ENCODE measurements at regions not wholly inside any gene's neighbourhood (a gene's known extent, or its start where the extent isn't known, plus 50 kb on each side); places are given as distances from the start of the nearest gene placed in this dataset.
"Not testable (repeated sequence)": the region's sequence is repeated elsewhere in the genome, so short reads cannot be mapped to it uniquely, and the experiment has no call there.

DNA sequence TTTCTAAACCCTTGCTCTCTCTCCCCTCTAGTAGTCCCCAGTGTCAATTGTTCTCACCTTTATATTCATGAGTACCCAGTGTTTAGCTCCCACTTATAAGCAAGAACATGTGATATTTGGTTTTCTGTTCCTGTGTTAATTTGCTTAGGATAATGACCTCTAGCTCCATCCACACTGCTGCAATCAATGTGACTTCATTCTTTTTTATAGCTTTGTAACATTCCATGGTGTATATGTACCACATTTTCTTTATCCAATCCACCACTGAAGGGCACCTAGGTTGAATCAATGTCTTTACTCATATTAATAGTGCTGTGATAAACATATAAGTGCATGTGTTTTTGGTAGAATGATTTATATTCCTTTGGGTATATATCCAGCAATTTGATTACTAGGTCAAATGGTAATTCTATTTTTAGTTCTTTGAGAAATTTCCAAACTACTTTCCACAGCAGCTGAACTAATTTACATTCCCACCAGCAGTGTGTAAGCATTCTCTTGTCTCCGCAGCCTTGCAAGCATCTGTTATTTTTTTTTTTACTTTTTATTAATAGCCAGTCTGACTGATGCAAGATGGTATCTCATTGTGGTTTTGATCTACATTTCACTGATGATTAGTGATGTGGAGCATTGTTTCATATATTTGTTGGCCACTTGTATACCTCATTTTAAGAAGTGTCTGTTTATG lies 277.8 kb downstream of the LTN1 start:
- no peak for DNase-seq (ENCODE audit: low read depth in 2 of 2, low spot score in 1 of 2)

DNA sequence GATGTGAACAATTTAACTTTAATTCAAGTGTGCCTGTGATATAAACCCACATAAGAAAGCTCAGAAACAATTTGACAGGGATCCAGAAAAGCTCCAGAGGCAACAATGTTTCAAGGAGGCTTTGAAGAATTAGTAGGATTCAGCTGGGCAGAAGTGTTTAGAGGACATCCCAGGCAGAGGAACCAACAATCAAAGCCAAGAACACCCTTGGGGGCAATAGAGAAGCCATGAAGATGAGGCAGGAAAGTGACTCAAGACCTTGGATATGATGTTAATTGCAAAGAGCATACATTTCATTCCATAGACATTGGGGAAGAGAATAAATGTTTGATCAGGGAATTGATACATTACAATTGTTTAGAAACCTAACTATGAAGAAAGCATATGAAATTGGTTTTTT lies 280.3 kb downstream of the LTN1 start:
- no peak for DNase-seq (ENCODE audit: low read depth in 2 of 2, low spot score in 1 of 2)

DNA sequence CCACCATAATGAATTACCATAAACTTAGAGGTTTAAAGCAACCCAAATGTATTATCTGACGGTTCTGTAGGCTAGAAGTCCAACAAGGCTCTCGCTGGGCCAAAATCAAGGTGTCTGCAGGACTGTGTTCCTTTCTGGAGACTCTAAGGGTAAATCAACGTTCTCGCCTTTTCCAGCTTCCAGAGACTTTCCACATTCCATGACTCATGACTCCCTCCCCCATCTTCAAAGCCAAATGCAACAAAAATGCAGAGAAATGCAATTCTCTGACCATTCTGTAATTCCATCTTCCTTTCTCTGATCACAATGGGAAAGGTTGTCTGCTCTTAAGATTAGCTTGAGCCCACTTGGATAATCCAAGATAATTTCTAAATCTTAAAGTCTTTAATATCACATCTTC lies 287.1 kb downstream of the LTN1 start:
- no peak for DNase-seq (ENCODE audit: low read depth in 2 of 2, low spot score in 1 of 2)

DNA sequence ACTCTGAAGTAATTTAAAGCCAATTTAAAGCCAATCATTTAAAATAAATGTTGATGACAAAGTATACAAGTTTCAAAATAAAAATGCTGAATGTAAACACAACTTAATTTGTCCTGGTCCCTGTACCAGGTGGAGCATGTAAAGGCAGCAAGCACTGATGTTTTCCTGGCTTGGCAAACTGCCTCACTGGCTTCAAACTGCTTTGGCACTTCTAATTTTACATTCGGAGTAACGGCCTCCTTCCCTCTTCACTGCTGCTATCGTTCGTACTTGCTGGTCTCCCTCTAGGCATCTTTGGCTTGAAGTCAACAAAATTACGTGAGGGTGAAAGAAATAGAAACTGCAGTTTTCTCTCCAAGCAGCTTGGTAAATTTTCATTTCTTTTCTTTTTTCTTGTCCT lies 287.9 kb downstream of the LTN1 start:
- DNase-seq (ENCODE audit: low read depth in 2 of 2, low spot score in 1 of 2) = no peak

DNA sequence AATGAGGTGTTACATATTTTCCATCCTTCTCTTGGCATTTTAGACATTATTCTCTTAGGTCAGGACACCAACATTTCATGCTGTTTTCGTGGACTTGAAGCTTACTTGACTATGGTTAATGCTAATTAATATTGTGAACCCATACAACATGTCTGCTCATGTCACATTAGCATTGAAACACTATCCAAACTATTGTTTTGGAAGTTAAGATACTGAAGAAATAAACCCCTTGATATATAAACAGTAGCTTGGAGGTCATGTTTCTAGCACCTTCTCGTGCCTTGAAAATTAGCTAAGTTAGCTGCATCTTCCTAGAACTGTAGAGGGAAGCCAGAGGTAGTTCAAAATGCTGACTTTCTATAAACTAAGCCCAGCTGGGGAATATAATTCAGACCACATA lies 288.8 kb downstream of the LTN1 start:
- no peak for DNase-seq (ENCODE audit: low read depth in 2 of 2, low spot score in 1 of 2)

DNA sequence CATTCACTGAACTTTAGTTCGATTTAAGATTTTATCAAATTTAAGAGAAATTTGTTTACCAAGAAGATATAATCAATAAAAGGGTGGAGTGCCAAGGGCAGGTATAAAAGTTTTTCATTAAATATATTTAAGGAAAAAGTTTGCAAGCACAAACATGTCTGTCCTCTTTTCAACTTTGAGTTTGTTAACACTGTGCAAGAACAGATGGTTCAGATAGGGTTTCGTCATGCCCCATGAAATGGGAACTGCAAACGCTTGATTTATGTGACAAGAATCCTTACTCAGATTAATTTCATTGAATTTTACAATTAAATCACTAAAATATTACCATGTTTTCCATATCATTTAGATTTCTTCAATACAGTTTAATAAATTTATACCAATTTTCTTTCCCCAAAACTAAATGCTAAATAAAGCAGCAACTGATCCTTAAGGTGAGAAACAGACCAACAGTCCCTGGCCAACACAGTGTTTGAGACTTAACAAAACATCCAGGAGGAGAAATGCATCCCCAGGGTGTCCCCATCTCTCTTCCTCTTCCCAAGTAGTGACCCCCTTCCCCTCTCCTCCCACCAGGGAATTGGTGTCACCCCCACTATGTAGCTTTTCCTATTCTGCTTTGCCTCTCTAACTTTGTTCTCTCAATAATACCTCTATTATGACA lies 292.9 kb downstream of the LTN1 start:
- no peak for DNase-seq (ENCODE audit: low read depth in 2 of 2, low spot score in 1 of 2)

DNA sequence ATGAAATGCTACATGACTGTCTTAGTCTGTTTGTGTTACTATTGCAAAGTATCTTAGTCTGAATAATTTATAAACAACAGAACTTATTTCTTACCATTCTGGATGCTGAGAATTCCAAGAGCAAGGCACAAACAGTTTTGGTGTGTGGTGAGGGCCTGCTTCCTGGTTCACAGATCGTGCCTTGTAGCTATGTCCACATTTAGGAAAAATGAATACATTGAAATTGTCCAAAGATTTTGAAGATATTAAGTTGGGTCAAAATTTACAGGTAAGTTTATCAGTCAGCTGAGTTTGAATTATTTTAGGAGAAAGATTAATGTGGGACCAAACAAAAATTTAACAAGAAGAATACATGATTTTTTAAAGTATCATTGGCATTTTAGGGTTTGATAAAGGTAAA lies 293.5 kb downstream of the LTN1 start:
- DNase-seq (ENCODE audit: low read depth in 2 of 2, low spot score in 1 of 2) = no peak

DNA sequence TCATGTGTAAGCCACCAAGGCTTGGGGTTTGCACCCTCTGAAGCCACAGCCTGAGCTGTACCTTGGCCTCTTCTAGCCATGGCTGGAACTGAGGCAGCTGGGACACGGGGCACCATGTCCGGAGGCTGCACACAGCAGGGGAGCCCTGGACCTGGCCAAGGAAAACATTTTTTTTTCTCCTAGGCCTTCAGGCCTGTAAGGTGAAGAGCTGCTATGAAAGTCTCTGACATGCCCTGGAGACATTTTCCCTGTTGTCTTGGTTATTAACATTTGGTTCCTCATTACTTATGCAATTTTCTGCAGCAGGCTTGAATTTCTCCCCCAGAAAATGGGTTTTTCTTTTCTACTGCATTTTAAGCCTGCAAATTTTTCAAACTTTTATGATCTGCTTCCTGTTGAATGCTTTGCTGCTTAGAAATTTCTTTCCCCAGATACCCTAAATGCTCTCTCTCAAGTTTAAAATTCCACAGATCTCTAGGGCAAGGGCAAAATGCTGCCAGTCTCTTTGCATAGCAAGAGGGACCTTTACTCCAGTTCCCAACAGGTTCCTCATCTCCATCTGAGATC lies 295.8 kb downstream of the LTN1 start:
- DNase-seq (ENCODE audit: low read depth in 2 of 2, low spot score in 1 of 2) = no peak

DNA sequence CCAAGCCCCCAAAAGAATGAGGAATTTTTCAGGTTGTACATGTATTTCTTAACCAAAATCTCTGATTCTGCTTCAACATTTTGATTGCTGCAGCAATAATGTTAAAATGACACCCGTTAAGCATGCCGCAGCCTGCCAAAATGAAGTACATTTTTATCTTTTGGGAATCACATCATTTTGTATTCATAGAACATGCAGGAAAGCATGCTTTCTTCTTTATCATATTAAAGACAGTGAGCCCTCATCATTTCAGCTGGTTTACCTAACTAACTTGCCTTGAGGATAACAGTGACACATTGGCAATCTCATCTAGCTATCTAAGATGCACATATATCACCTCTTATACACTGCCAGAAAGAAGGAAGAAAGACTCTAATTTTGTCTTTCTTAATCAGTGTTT lies 299.2 kb downstream of the LTN1 start:
- no peak for DNase-seq (ENCODE audit: low read depth in 2 of 2, low spot score in 1 of 2)

DNA sequence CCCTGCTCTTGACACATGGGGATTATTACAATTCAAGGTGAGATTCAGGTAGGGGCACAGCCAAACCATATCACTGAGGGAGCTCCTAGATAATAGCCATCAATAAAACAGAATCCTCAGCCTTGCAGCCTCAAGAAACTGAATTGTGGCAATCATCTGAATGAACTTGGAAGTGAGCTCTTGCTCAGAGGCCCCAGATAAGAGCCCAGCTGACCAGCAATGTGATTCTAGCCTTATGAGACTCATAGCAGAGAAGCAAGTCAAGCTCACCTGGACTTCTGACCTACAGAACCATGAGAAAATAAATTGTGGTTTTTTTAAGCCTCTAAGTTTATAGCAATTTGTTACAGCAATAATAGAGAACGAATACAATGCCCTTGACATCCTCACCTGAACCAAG lies 302.5 kb downstream of the LTN1 start:
- DNase-seq (ENCODE audit: low read depth in 2 of 2, low spot score in 1 of 2) = no peak

DNA sequence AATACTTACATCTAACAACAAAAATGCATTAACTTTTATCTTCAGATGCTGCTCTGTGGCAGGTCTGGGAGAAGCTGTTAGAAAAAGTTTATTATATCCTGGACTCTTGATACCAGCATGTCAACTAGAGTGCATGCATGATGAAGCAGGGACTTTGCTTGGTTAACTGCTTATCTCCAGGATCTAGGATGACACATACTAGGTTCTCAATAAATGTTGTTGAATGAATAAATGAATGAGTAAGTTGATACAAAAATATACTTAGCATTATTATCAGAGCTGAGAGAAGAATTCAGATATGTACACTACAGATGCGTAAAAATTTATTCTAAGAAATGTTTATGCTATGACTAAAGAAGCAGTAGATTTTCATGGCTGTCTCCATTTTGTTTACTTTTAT lies 304.3 kb downstream of the LTN1 start:
- no peak for DNase-seq (ENCODE audit: low read depth in 2 of 2, low spot score in 1 of 2)

DNA sequence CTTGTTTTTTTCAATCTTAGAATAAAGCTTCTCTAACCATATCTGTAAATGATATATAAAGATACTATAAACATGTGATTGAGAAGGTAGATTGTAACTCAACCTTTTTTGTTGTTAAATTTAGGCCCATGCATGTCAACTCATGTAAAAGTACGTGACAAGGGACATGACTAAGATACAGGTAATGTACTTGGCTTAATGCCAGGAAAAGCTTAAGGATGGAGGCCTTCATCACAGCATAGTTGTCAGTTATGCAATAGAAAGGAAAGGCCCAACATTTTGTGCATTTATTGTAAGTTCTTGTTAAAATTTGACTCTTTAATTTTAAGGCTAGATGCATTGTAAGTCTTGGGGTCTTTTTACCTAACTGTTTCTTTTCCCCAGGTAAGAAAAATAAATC lies 305.1 kb downstream of the LTN1 start:
- no peak for DNase-seq (ENCODE audit: low read depth in 2 of 2, low spot score in 1 of 2)

DNA sequence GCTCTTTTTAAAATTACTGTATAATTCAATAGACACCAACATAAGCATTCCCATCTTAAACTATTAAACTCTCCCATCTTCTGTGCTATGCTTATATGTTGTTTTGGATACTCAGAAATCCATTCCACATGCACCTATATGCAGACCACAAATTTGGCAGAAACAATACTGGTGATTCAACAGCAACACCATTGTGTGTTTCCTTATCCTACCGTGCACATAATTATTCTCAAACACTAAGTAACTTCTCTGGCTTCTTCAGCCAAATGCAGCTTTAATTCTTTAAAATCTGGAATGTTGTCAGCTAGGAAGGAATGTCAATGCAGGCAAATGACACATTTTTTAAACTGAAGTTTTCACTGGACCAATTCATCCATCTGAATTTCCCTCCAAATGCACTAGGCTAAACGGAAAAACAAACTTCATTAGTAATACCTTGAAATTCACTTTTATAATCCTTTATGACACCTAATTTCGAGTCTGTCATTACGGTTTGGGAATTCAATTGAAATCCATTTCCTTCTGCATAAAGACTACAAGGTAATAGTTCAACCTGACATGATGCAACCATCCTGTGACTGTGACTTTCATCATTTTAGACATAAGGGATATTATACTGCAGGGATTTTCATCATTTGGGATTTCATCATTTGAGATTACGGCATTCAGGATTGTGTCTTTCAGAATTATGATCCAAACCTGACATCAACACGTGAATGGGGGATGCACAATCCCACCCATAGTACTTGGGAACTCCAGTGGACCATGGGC lies 308.5 kb downstream of the LTN1 start:
- no peak for DNase-seq (ENCODE audit: low read depth in 2 of 2, low spot score in 1 of 2)

DNA sequence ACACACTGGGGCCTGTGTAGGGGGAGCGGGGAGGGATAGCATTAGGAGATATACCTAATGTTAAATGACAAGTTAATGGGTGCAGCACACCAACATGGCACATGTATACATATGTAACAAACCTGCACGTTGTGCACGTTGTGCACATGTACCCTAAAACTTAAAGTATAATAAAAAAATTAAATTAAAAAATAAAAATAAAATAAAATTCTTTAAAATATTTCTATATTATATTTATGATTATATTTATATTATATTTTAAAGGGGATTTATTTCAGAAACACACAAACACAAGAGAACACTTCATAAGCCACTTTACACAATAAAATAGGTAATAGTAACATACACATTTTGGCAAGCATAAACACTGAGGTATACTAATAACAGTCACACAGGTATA lies 309.8 kb downstream of the LTN1 start:
- not testable (repeated sequence) for DNase-seq (ENCODE audit: low read depth in 2 of 2, low spot score in 1 of 2)

DNA sequence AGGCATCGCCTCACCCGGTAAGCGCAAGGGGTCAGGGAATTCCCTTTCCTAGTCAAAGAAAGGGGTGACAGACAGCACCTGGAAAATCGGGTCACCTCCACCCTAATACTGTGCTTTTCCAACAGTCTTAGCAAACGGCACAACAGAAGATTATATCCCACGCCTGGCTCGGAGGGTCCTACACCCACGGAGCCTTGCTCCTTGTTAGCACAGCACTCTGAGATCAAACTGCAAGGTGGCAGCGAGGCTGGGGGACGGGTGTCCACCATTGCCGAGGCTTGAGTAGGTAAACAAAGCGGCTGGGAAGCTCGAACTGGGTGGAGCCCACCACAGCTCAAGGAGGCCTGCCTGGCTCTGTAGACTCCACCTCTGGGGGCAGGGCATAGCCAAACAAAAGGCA lies 315.6 kb downstream of the LTN1 start:
- DNase-seq (ENCODE audit: low read depth in 2 of 2, low spot score in 1 of 2) = not testable (repeated sequence)

DNA sequence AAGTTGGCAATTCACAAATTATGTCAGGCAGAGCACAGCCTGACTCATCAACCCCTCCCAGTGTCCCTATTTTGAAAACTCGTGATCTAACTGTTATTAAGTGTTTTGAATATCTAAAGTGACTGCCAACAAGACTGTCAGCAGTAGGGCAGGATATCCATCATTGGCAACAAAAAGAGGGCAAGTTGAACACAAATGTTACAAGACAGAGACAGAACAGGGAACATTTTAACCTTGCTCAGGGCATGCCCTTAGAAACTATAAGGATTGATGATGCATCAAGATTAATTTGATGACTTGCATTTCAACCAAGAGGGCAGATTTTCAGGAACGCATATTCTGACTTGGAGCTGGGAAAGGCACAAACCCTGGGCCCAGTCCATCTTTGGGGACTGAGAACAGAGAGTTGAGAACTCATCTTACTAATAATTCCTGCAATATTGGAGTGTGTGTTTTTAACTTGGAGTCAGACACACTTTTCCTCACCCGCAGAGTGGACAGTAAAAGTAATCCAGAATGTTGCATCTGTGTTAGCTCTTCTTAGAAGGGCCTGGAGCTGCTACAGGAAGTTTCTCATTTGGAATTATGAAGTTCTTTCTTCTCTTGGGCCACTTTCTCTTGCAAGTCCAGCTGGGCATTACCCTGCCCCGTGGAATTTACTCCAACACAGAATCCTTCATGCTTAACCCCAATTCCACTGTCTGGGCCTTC lies 317.2 kb downstream of the LTN1 start:
- DNase-seq (ENCODE audit: low read depth in 2 of 2, low spot score in 1 of 2) = no peak

DNA sequence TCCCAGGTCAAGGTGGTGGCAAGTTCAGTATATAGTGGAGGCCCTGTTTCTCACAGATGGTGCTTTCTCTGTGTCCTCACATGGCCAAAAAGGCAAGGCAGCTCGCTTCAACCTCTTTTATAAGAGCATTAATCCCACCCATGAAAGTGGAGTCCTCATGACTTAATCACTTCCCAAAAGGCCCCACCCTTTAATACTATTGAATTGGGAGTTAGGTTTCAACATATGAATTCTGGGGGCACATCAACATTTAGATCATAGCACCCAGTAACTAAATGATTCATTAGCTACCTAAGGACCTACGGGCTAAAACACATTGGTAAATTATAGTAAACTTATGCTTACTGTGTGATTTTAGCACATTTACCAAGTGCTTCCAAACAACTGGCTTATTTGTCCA lies 317.9 kb downstream of the LTN1 start:
- DNase-seq (ENCODE audit: low read depth in 2 of 2, low spot score in 1 of 2) = no peak

DNA sequence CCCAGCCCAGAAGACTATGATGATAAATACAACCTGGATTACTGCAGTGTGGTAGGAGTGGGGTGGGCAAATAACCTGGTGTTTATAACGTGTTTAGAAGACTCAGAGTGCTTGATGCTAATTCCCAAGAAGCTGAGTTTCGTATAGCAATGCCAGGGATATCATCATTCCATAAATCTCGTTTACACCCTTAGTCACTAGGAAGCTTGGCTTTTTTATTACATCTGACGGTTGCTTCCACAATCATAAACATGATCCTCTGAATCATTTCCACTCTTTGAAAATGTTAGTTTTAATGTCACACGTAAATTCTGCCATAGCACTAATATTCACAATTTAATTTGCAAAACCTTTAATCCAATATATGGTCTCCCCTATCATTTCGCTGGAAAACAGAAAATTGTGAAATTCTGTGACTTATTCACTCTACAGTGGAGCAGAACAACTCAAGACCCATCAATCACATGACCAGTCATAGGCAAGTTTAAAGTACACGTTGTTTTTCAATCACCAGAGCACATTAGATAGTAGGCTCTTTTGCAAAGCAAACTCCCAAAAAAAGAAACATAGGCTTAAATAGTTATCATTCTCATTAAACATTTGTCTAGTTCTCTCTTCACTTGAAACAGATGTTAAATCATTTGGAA lies 321.0 kb downstream of the LTN1 start:
- no peak for DNase-seq (ENCODE audit: low read depth in 2 of 2, low spot score in 1 of 2)

DNA sequence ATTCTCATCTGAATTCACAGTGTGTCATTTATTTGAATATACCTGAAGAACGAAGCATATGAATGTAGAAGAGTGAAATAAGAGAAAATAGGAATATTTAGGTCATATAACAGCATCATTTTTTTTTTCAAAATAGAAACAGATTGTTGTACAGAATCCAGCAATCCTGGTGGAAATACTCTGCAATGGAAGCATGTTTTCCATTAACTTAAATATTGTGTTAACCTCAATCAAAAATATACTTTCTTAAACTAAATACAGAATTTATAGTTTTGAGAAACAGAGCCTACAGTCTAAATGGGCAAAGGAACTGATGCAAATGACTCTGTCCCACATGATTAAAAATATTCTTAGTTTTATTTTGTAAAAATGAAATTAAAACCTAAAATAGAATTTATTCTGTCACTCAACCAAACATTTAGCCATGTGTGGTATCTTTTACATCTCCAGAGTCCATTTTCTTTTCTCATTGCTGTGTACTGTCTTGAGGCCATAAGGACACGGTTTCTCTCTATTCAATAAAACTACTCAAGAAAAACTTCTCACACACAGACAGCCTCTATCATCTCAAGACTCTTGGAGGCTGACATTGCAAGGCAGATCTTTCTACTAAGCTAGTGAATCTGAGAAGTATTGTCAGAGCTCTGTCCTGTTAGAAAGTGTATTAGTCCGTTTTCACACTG lies 322.6 kb downstream of the LTN1 start:
- no peak for DNase-seq (ENCODE audit: low read depth in 2 of 2, low spot score in 1 of 2)

DNA sequence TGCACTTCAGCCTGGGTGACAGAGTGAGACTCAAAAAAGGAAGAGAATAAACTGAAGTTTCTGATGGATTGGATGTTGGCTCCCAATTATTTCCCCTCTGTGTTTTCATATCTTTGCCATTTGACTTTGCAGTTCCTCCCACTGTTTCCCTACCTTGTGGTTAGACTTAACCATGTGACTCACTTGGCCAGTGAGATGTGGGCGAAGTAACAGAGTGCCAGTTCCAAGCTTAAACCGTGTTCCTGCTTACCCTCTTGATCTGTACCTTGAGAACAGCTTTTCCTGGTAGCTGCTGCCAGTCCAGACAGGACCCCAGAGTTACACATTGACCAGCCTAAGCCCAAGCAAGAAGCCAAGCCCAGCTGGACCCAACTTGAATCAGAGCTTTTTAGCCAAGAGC lies 323.4 kb downstream of the LTN1 start:
- DNase-seq (ENCODE audit: low read depth in 2 of 2, low spot score in 1 of 2) = no peak
